GM13976 (cell line): ENCODE measurements at regions not wholly inside any gene's neighbourhood (a gene's known extent, or its start where the extent isn't known, plus 50 kb on each side); places are given as distances from the start of the nearest gene placed in this dataset.

Source experiments
- DNase-seq: peaks from one replicate; pipeline ENCODE4 v3.0.0; 2012; ENCODE audit warnings: low spot score
- in situ Hi-C: fragments of 300-500 bp; cut with MboI; formaldehyde crosslinking; loops from one replicate; pipeline ENCODE4 v1.12.0; 2022; ENCODE audit warnings: low sequenced_read_pairs, mixed read lengths, inconsistent platforms; ENCODE audit not compliant: unreplicated experiment
- TF ChIP-seq, protein P1 (sequence below): IDR thresholded peaks from 2 replicates; pipeline ENCODE4 v1.5.1; 2012; ENCODE audit warnings: borderline replicate concordance, mild to moderate bottlenecking; ENCODE audit not compliant: insufficient read depth; ENCODE audit errors: extremely low read depth, missing control alignments, control extremely low read depth

DNA sequence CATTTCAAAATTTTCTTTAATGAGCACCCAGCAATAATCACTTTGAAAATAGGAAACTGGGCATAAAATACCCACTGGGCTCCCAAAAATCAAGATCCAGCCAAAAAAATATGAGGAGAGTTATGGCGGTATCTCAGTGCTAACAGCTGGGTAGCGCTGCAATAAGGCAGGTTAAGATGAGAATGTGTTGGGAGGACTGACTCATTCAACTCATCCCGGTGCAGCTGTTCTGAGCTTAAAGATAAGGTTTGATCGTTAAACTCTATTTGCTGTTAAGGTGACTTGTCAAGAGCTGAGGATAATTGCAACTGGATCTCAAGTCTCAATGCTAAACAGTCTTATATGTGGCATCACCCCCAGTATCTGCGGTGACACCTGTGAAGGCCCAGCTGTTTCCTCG is 507.7 kb downstream of the EPM2A start:
- DNase-seq: no peak
- TF ChIP-seq, protein P1, sequence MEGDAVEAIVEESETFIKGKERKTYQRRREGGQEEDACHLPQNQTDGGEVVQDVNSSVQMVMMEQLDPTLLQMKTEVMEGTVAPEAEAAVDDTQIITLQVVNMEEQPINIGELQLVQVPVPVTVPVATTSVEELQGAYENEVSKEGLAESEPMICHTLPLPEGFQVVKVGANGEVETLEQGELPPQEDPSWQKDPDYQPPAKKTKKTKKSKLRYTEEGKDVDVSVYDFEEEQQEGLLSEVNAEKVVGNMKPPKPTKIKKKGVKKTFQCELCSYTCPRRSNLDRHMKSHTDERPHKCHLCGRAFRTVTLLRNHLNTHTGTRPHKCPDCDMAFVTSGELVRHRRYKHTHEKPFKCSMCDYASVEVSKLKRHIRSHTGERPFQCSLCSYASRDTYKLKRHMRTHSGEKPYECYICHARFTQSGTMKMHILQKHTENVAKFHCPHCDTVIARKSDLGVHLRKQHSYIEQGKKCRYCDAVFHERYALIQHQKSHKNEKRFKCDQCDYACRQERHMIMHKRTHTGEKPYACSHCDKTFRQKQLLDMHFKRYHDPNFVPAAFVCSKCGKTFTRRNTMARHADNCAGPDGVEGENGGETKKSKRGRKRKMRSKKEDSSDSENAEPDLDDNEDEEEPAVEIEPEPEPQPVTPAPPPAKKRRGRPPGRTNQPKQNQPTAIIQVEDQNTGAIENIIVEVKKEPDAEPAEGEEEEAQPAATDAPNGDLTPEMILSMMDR: no peak
- in situ Hi-C loops: no loop called here

DNA sequence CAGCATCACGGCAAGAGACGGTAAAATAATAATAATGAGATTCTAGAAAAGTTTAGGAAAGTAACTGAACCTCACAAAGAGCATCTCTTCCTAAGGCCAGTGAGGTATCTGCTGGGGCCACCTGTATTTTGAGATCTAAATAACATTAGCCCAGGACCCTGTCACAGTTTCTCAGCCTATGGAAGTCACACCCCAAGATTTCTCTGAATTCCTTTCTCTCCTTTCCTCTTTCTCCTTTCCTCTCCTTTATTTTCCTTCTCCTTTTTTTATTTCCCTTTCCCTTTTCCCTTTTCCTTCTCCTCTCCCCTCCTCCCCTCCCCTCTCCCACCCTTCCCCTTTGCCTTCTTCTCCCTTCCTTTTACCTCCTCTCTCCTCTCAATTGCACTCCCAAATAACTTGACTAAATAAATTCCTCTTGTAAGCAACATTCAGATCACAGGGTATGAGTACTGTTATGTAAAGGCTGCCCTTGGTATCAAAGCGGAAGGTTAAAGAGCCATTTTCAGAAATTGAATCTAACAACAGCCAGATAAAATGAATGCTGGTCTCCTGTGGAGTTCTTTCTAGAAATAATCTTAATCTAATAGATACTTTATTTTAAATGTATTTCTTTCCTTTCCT is 506.2 kb downstream of the EPM2A start:
- DNase-seq: no peak
- TF ChIP-seq, protein P1: no peak
- in situ Hi-C loops: no loop called here

DNA sequence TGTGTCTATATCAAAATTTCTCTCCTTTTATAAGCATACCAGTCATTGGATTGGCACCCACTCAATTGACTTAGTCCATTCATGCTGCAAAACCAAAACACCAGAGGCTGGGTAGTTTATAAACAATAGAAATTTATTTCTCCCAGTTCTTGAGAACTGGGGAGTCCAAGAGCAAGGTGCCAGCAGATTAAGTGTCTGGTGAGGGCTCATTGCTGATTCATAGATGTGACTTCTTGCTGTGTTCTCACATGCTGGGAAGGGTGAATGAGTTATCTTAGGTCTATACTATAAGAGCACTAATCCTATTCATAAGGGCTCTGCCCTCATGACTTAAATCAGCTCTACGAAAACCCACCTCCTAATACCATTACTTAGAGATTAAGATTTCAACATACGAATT is 501.4 kb downstream of the EPM2A start:
- TF ChIP-seq, protein P1: no peak
- in situ Hi-C loops: no loop called here
- DNase-seq: no peak

DNA sequence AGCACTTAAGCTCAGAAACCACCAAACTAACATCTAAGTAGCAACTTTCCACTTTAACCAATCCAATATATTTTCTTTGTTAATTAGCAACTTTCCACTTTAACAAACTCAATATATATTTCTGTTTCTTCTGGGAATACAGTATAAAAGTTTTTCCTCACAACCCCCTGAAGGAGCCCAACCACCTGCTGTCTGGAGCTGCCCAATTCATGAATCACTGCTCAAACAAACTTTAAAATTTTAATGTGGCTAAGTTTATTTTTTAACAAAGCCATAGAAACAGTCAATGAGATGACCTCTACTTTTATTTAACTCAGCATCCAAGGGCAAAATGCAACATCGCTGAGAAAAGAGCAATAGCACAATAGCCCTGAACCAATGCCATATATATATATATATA is 500.1 kb downstream of the EPM2A start:
- in situ Hi-C loops: no loop called here
- TF ChIP-seq, protein P1: no peak
- no peak for DNase-seq

DNA sequence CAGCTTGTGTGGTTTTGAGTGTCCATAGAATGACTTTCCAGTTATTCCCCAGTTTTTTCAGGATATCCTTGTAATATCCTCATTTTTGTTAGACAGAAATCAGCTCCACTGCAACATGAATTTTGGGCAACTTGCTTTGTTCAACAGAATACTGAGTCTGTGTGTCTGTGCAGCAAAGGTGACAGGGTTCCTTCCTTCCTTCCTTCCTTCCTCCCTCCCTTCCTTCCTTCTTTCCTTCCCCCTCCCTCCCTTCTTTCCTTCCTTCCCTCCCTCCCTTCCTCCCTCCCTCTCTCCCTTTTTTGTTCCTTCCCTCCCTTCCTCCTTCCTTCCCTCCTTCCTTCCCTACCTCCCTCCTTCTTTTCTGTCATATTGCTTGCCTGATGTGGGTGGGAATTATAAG is 496.5 kb downstream of the EPM2A start:
- DNase-seq: no peak
- TF ChIP-seq, protein P1: no peak
- in situ Hi-C loops: no loop called here

DNA sequence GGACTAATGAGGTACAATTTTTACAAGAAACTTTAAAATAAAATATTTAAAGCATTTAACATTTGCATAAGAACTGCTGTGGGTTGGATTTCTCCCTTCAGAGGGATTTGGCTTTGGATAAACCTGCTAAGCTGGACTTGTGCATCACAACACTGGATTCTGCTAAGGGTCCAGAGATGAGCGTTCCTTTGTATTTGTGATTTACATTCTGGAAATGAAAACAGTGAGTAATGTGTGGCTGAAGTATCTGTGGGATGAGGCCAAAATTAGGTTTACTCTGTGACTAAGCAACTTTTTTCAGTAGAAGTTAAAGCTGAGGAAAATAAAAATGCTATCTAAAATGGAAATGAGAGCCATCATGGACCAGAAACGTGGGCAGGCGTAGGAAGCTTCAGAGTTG is 494.3 kb downstream of the EPM2A start:
- TF ChIP-seq, protein P1: no peak
- in situ Hi-C loops: no loop called here
- no peak for DNase-seq
